ENCODE measurements at regions not wholly inside any gene's neighbourhood (a gene's known extent, or its start where the extent isn't known, plus 50 kb on each side); places are given as distances from the start of the nearest gene placed in this dataset.

DNA sequence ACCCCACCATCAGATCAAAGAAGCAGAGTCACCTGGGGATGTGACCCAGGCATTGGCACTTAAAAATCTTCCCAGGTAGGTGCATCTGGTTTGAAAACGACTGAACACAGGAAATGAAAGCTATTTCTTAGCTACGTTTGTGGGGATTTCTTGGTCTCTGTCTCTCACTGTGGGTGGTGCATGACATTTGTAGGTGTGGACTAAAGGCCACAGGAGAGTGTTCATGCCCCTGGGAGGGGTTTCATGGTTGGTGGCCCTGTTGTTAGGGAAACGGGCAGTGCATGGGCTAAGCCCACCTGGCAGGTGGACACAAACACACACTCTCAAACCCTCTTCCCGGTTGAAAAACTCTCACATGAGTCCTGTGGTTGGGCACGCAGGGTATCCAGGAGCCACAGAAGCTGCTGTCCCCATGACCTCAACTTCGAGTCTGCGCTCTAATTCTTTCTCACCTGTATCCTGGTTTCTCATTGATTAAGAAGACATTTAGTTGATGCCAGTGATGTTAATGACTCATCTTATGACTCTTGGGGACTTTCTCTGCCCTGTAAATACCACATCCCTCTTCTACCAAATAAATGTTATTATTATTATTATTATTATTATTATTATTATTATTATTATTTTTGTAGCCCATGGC lies 119.4 kb downstream of the MRPS6 start:
- Histone ChIP-seq H3K4me3 (ENCODE audit: low read length) (no peak overlapping the region), H3K4me2 (ENCODE audit: low read length) (no peak overlapping the region), H3K23ac (ENCODE audit: low read length) (no peak overlapping the region), H3K27me3 (ENCODE audit: insufficient read depth, low read length, poor library complexity) (no peaks in the 10 kb centered on the region), H4K8ac (ENCODE audit: low read depth, low read length) (no peak overlapping the region), H4K5ac (ENCODE audit: low read length) (no peak overlapping the region), H2BK15ac (replicated peaks; ENCODE audit: low read depth) (no peak overlapping the region), H3K56ac (ENCODE audit: low read length) (no peak overlapping the region), H3K4ac (ENCODE audit: low read depth, low read length) (no peak overlapping the region), H2AK5ac (ENCODE audit: low read length) (no peak overlapping the region), H3K18ac (ENCODE audit: low read length) (no peak overlapping the region), H3K27ac (ENCODE audit: low read depth, low read length) (no peak overlapping the region), H3K9ac (ENCODE audit: low read length) (no peak overlapping the region), H3K79me1 (ENCODE audit: low read length) (no peaks in the 10 kb centered on the region), H2BK120ac (ENCODE audit: low read depth, low read length) (no peak overlapping the region), H3K79me2 (ENCODE audit: control insufficient read depth, insufficient read depth, low read length) (no peaks in the 10 kb centered on the region), H2BK5ac (ENCODE audit: low read length) (no peak overlapping the region), H3K4me1 (ENCODE audit: control insufficient read depth, low read depth, low read length) (no peaks in the 10 kb centered on the region), H3K36me3 (ENCODE audit: control insufficient read depth, insufficient read depth, low read length) (no peaks in the 10 kb centered on the region)
- no peak for DNase-seq
- WGBS (ENCODE audit: extremely low coverage, insufficient coverage, low lambda C conversion rate) = no CpG with 5 or more reads among the region's 7 CpGs

DNA sequence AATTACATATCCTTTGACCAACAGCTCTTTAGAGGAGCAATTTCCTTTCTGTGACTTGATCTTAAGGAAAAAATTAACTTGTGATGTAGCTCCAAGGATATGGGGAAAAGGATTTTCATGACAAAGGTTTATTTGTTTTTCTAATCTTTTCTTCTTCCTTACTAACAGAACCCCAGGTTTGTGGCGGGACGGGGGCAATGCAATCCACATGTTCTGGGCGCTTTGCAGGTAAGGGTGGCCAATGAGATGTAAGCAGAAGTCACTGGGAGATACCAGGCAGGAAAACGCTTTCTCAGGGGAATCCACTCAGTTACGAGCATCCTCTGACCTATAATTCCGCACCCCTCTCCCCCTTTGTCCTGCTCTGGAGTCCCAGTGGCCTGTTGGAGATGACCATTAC lies 122.0 kb downstream of the MRPS6 start:
- H3K18ac ChIP-seq (ENCODE audit: low read length) = no peak overlapping the region
- no CpG with 5 or more reads among the region's 6 CpGs for WGBS (ENCODE audit: extremely low coverage, insufficient coverage, low lambda C conversion rate)
- DNase-seq = peak; percentile 62
- no peak overlapping the region for H3K23ac ChIP-seq (ENCODE audit: low read length)
- H3K79me2 ChIP-seq (ENCODE audit: control insufficient read depth, insufficient read depth, low read length) = no peaks in the 10 kb centered on the region
- no peaks in the 10 kb centered on the region for H3K36me3 ChIP-seq (ENCODE audit: control insufficient read depth, insufficient read depth, low read length)
- H3K27me3 ChIP-seq (ENCODE audit: insufficient read depth, low read length, poor library complexity) = no peaks in the 10 kb centered on the region
- H4K5ac ChIP-seq (ENCODE audit: low read length) = no peak overlapping the region
- H2BK120ac ChIP-seq (ENCODE audit: low read depth, low read length) = no peak overlapping the region
- H3K4me1 ChIP-seq (ENCODE audit: control insufficient read depth, low read depth, low read length) = peaks cover 4% of the 10 kb centered on the region
- H4K8ac ChIP-seq (ENCODE audit: low read depth, low read length) = no peak overlapping the region
- H2BK15ac ChIP-seq (replicated peaks; ENCODE audit: low read depth) = no peak overlapping the region
- no peak overlapping the region for H3K4ac ChIP-seq (ENCODE audit: low read depth, low read length)
- no peak overlapping the region for H2AK5ac ChIP-seq (ENCODE audit: low read length)
- no peak overlapping the region for H2BK5ac ChIP-seq (ENCODE audit: low read length)
- no peak overlapping the region for H3K27ac ChIP-seq (ENCODE audit: low read depth, low read length)
- no peaks in the 10 kb centered on the region for H3K79me1 ChIP-seq (ENCODE audit: low read length)
- H3K4me2 ChIP-seq (ENCODE audit: low read length) = no peak overlapping the region
- no peak overlapping the region for H3K56ac ChIP-seq (ENCODE audit: low read length)
- no peak overlapping the region for H3K4me3 ChIP-seq (ENCODE audit: low read length)
- no peak overlapping the region for H3K9ac ChIP-seq (ENCODE audit: low read length)

DNA sequence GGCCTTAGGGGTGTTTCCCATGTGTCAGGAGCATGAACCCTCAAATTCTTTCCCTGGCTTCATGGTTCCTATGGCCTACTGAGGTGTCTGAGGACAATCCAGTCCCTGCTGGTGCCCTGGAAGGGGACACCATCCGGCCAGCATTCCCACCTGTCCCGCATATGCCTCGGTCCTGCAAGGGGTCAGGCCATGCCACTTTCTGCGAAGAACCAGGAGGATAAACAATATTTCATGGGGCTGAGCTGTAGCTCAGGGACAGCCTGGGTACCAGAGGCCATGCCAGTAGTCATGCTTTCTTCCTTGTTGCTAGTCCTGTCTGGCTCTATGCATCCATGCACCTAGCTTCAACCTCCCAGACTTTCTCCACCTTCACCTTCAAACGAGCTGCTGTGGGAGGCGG lies 123.6 kb downstream of the MRPS6 start:
- H4K5ac ChIP-seq (ENCODE audit: low read length) = no peak overlapping the region
- peaks cover 4% of the 10 kb centered on the region for H3K4me1 ChIP-seq (ENCODE audit: control insufficient read depth, low read depth, low read length)
- no peak overlapping the region for H2BK5ac ChIP-seq (ENCODE audit: low read length)
- no peak overlapping the region for H2BK120ac ChIP-seq (ENCODE audit: low read depth, low read length)
- no peak overlapping the region for H4K8ac ChIP-seq (ENCODE audit: low read depth, low read length)
- H3K27ac ChIP-seq (ENCODE audit: low read depth, low read length) = no peak overlapping the region
- no peak overlapping the region for H3K9ac ChIP-seq (ENCODE audit: low read length)
- DNase-seq = no peak
- H3K79me2 ChIP-seq (ENCODE audit: control insufficient read depth, insufficient read depth, low read length) = no peaks in the 10 kb centered on the region
- H3K18ac ChIP-seq (ENCODE audit: low read length) = no peak overlapping the region
- H3K23ac ChIP-seq (ENCODE audit: low read length) = no peak overlapping the region
- no peak overlapping the region for H3K4ac ChIP-seq (ENCODE audit: low read depth, low read length)
- H3K4me2 ChIP-seq (ENCODE audit: low read length) = no peak overlapping the region
- H3K56ac ChIP-seq (ENCODE audit: low read length) = no peak overlapping the region
- no peaks in the 10 kb centered on the region for H3K27me3 ChIP-seq (ENCODE audit: insufficient read depth, low read length, poor library complexity)
- no peaks in the 10 kb centered on the region for H3K36me3 ChIP-seq (ENCODE audit: control insufficient read depth, insufficient read depth, low read length)
- no peak overlapping the region for H3K4me3 ChIP-seq (ENCODE audit: low read length)
- no peak overlapping the region for H2BK15ac ChIP-seq (replicated peaks; ENCODE audit: low read depth)
- H2AK5ac ChIP-seq (ENCODE audit: low read length) = no peak overlapping the region
- no CpG with 5 or more reads among the region's 6 CpGs for WGBS (ENCODE audit: extremely low coverage, insufficient coverage, low lambda C conversion rate)
- H3K79me1 ChIP-seq (ENCODE audit: low read length) = no peaks in the 10 kb centered on the region

DNA sequence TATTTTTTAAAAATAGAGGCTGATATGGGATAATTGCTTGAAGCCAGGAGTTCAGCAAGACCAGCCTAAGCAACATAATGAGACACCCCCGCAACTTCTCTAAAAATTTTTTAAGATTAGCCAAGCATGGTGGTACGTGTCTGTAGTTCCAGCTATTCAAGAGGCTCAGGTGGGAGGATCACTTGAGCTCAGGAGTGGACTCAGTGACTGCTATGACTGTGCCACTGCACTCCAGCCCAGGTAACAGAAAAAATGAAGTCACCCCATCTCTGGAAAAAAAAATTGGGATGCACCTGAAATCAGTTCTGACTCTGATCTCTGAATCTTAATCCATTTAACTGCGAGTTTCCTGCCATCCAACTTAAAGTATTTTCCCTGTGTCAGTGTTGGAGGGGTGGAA lies 124.2 kb downstream of the MRPS6 start:
- Histone ChIP-seq H3K79me1 (ENCODE audit: low read length) (no peaks in the 10 kb centered on the region), H3K79me2 (ENCODE audit: control insufficient read depth, insufficient read depth, low read length) (no peaks in the 10 kb centered on the region), H3K4me1 (ENCODE audit: control insufficient read depth, low read depth, low read length) (peaks cover 4% of the 10 kb centered on the region), H3K4me3 (ENCODE audit: low read length) (no peak overlapping the region), H4K8ac (ENCODE audit: low read depth, low read length) (no peak overlapping the region), H3K18ac (ENCODE audit: low read length) (no peak overlapping the region), H2BK15ac (replicated peaks; ENCODE audit: low read depth) (no peak overlapping the region), H3K56ac (ENCODE audit: low read length) (no peak overlapping the region), H2AK5ac (ENCODE audit: low read length) (no peak overlapping the region), H3K36me3 (ENCODE audit: control insufficient read depth, insufficient read depth, low read length) (no peaks in the 10 kb centered on the region), H3K9ac (ENCODE audit: low read length) (no peak overlapping the region), H3K27me3 (ENCODE audit: insufficient read depth, low read length, poor library complexity) (no peaks in the 10 kb centered on the region), H4K5ac (ENCODE audit: low read length) (no peak overlapping the region), H2BK120ac (ENCODE audit: low read depth, low read length) (no peak overlapping the region), H2BK5ac (ENCODE audit: low read length) (no peak overlapping the region), H3K23ac (ENCODE audit: low read length) (no peak overlapping the region), H3K4me2 (ENCODE audit: low read length) (no peak overlapping the region), H3K27ac (ENCODE audit: low read depth, low read length) (no peak overlapping the region), H3K4ac (ENCODE audit: low read depth, low read length) (no peak overlapping the region)
- no CpG with 5 or more reads among the region's 3 CpGs for WGBS (ENCODE audit: extremely low coverage, insufficient coverage, low lambda C conversion rate)
- no peak for DNase-seq

DNA sequence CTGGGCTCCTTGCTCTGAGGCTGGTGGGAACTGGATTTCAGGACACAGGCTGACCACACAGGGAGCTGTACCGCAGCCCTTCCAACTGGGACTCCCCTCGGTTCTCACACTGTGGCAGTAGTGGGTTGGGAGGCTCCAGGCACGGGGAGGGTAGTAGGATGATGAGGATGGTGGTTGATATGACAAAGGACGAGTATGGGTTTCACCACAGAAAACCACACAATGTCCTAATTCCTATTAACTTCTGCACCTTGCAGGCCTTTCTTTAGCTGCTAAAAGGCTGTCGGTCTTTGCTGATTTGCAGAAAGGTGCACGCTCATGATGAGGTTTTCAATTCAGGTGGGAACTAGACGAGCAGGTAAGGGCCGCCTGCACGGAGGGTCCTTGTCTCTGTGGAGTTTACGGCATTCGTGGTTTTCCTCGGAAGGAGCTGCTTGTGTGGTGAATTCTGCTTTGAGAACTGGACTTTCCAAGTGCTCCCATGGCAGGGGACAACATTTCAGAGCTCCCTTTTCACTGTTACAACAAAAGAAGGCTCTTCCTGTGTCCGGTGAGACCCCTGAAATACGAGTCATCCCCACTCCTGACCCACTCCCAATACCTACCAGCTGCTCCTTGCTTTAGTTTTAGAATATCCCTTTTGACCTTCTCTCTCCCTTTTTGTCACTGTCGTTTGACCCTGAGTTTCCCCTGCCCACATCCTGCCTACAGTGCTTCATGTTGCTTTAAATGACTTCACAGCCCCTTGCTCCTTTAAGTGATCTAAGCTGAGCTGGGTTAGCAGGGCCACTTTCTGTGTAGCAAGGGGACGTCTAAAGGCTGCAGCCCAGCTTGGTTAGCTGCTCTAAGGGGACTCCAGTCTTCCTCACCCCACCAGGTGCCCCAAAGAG lies 125.1 kb downstream of the MRPS6 start:
- H2BK5ac ChIP-seq (ENCODE audit: low read length) = no peak overlapping the region
- no peak overlapping the region for H2AK5ac ChIP-seq (ENCODE audit: low read length)
- H3K4me3 ChIP-seq (ENCODE audit: low read length) = no peak overlapping the region
- H3K79me1 ChIP-seq (ENCODE audit: low read length) = no peaks in the 10 kb centered on the region
- no peak overlapping the region for H4K8ac ChIP-seq (ENCODE audit: low read depth, low read length)
- no peaks in the 10 kb centered on the region for H3K79me2 ChIP-seq (ENCODE audit: control insufficient read depth, insufficient read depth, low read length)
- no peaks in the 10 kb centered on the region for H3K36me3 ChIP-seq (ENCODE audit: control insufficient read depth, insufficient read depth, low read length)
- peak overlapping the region; percentile 27 for H3K27ac ChIP-seq (ENCODE audit: low read depth, low read length)
- no peak overlapping the region for H2BK120ac ChIP-seq (ENCODE audit: low read depth, low read length)
- H3K18ac ChIP-seq (ENCODE audit: low read length) = no peak overlapping the region
- peak overlapping the region; percentile 48 for H3K4ac ChIP-seq (ENCODE audit: low read depth, low read length)
- H4K5ac ChIP-seq (ENCODE audit: low read length) = no peak overlapping the region
- no peak overlapping the region for H2BK15ac ChIP-seq (replicated peaks; ENCODE audit: low read depth)
- peaks cover 4% of the 10 kb centered on the region for H3K4me1 ChIP-seq (ENCODE audit: control insufficient read depth, low read depth, low read length)
- H3K4me2 ChIP-seq (ENCODE audit: low read length) = no peak overlapping the region
- no CpG with 5 or more reads among the region's 16 CpGs for WGBS (ENCODE audit: extremely low coverage, insufficient coverage, low lambda C conversion rate)
- no peak overlapping the region for H3K9ac ChIP-seq (ENCODE audit: low read length)
- H3K27me3 ChIP-seq (ENCODE audit: insufficient read depth, low read length, poor library complexity) = no peaks in the 10 kb centered on the region
- peak overlapping the region; percentile 65 for H3K56ac ChIP-seq (ENCODE audit: low read length)
- DNase-seq = no peak
- peak overlapping the region; percentile 75 for H3K23ac ChIP-seq (ENCODE audit: low read length)

Data from mesendoderm (in vitro differentiated cells).